GM12891 (cell line): ENCODE measurements at regions not wholly inside any gene's neighbourhood (a gene's known extent, or its start where the extent isn't known, plus 50 kb on each side); places are given as distances from the start of the nearest gene placed in this dataset.

ENCODE experiments used
- POLR2A ChIP-seq: IDR thresholded peaks from 2 replicates; pipeline ENCODE4 v1.6.1; 2011; ENCODE audit warnings: low read depth, low read length, control low read depth
- POLR2AphosphoS5 ChIP-seq: IDR thresholded peaks from 2 replicates; pipeline ENCODE4 v1.6.1; 2011; ENCODE audit warnings: low read depth, low read length, control low read depth
- SPI1 ChIP-seq: IDR thresholded peaks from 2 replicates; pipeline ENCODE4 v1.6.1; 2011; ENCODE audit warnings: low read depth, low read length, control low read depth

GRCh38 chr10:7505196-7505595 is 94.4 kb upstream of the SFMBT2 start:
- TF ChIP-seq POLR2AphosphoS5 (no peak), POLR2A (no peak), SPI1 (no peak)
